GM12892 (cell line): ENCODE measurements at regions not wholly inside any gene's neighbourhood (a gene's known extent, or its start where the extent isn't known, plus 50 kb on each side); places are given as distances from the start of the nearest gene placed in this dataset.

Experiments
- DNase-seq: peaks from one replicate; pipeline ENCODE4 v3.0.0; 2011; ENCODE audit not compliant: insufficient read length
- FAIRE-seq: peaks from 2 replicates; lab custom pipeline; 2011; peaks lifted over from hg19 to GRCh38; lab: Jason Lieb, UNC
- POLR2A ChIP-seq: IDR thresholded peaks from 2 replicates; pipeline ENCODE4 v1.6.1; 2011; ENCODE audit warnings: low read depth, low read length, control low read depth
- POLR2AphosphoS5 ChIP-seq: IDR thresholded peaks from 2 replicates; pipeline ENCODE4 v1.6.1; 2011; ENCODE audit warnings: low read depth, low read length, control low read depth
- TAF1 ChIP-seq: IDR thresholded peaks from 2 replicates; pipeline ENCODE4 v1.6.1; 2011; ENCODE audit warnings: low read depth, mild to moderate bottlenecking, control low read depth, low read length, borderline replicate concordance

DNA sequence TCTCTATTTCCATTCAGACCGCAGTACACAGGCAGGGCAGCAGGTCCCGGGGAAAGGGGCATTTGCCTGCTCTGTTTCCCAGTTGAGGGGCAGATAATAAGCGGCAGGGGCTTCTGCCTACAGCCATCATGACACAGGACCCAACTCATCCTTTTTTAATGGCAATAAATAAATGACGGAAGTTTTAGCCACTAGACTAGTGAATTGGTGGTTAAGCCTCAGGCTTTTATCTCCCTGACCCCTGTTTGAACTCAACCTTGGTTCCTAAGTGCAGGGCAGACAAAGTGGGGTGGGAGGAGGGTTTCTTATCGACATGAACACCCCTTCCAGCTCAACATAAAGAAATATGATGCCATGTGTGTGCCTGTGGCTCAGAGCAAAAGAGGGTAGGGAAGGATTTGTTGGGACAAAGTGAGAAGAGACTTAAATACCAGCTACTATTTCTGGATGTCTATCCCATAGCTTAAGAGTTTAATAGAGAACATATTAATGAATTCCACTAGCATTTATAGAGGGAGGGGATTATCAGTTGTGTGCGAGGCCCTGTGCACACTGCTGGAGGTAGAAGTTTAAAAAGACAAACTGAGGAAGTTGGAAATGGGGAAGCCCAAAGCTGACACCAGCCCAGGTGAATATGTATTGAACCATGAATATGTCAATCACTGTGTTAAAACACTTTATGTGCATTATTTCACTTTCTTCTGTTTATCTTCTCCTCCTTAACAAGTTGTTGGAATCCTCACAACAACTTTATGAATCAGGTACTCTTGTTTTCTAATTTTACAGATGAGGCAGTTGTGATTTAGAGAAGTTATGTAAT lies 939.4 kb downstream of the MCTP2 start:
- FAIRE-seq, result no peak
- DNase-seq, result no peak
- no peak for TF ChIP-seq POLR2AphosphoS5
- TF ChIP-seq POLR2A, result no peak
- TF ChIP-seq TAF1, result no peak

- FAIRE-seq, result no peak
- no peak for DNase-seq
- TF ChIP-seq POLR2AphosphoS5, result no peak
- TF ChIP-seq POLR2A, result no peak
- TF ChIP-seq TAF1, result no peak
These were observed 940.2 kb downstream of the MCTP2 start for GRCh38 chr15:95171564-95171963.

DNA sequence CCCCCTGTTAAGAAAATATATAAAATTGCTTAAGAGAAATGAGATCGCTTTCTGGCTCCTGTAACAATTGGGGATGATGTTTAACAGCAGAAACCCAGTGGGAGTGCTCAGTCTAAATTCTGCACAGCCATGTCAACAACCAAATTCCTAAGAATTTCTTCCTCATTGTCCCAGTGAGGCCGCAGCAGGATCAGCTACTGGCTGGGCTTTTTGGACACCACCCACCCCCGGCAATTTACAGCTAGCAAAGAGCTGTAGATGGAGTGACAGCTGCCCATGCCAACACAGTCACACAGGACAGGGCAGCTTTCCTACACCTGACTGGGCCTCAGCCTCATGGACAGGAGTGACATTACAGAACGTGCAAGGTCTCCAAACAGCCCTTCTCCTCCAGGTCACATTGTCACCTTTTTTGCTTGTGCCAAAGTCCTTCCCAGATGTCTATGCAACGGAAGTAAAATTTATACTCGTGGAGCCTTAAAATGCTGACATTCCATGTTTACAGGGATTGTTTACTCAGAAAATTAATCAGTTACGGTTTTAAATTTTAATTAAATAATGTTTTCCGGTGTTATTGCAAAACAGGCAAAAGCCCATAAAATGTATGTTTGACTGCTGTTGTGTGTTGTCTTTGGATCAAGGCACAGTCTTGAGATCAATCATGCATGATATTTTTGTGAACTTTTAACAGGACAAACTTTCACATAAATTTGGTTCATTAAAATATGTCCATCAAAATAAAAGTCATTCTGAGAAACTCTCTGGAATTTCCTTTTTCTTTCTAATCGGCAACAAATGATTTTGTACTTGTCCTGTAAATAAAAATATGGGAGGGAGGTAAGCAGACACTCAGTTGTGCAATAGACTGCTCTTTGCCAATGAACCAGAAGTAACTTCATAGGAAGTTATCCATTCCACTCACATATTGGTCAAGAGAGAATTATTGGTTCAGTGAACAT lies 943.2 kb downstream of the MCTP2 start:
- DNase-seq (no peak), FAIRE-seq (no peak)
- TF ChIP-seq TAF1 (no peak), POLR2A (no peak), POLR2AphosphoS5 (no peak)

DNA sequence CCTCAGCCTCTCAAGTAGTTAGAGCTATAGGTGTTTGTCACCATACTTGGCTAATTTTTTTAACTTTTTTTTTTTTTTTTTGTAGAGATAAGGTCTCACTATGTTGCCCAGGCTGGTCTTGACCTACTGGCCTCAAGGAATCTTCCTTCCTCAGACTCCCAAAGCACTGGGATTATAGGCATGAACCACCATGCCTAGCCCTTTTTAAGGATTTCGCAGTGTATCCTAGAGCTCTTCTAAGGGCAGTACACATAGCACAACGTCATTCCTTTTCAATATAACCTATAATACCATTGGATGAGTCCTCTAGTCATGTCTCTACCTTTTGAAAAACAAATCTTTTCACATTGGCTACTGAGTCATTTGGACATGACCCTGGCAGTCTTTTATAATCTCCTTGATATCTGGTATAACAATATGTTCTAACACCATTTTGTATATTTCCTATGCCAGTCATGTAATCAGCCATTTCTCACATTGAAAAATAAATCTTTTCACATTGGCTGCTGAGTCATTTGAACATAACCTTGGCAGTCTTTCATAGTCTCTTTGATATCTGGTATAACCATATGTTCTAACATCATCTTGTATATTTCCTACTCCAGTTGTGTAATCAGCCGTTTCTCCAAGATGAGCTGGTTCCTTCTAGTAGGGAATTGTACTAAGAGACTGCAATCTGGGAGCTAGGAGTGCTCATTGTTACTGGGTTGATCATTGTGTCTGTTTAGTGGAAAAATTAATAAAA lies 944.7 kb downstream of the MCTP2 start:
- no peak for DNase-seq
- no peak for TF ChIP-seq TAF1
- no peak for FAIRE-seq

DNA sequence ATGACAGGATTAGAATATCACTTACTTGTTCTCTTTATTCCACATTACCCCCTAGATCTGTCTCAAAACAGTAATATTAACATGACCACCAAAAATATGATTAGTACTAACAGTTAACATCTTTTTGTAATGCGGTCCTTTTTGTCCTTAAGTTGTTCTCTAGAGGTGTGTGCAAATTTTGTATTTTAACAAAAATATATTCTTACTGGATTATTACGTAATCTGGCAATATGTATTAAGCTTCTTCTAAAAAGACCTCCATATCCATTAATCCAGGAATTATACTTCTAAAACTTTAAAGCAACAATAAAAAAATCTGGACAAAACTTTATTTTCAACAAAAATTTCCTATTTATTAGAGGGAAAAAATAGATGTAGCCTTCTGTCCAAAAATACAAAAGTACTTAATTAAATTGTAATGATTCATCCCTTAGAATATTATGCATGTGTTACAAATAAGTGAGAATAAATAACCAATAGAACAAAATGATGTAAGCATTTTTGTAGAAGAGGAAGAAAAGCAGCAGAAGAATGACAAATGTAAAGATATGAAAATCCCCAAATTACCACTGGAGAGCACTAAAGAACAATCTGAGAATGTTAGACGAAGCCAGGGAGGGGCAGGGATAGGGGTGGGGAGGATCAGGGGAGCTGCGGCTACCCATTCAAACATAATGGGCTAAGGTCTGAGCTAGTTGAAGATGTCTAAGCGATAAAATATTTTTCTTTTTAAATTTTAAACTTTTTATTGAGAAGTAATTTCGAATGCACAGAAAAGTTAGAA lies 945.6 kb downstream of the MCTP2 start:
- FAIRE-seq (no peak), DNase-seq (no peak)
- TF ChIP-seq POLR2A, result no peak
- no peak for TF ChIP-seq TAF1
- no peak for TF ChIP-seq POLR2AphosphoS5

- no peak for FAIRE-seq
- no peak for DNase-seq
- no peak for TF ChIP-seq POLR2A
- no peak for TF ChIP-seq TAF1
- TF ChIP-seq POLR2AphosphoS5, result no peak
These were observed 949.2 kb downstream of the MCTP2 start for GRCh38 chr15:95180530-95180929.

GRCh38 chr15:95182091-95182490 lies 950.7 kb downstream of the MCTP2 start:
- TF ChIP-seq TAF1 (no peak), POLR2A (no peak), POLR2AphosphoS5 (no peak)
- no peak for DNase-seq
- no peak for FAIRE-seq

DNA sequence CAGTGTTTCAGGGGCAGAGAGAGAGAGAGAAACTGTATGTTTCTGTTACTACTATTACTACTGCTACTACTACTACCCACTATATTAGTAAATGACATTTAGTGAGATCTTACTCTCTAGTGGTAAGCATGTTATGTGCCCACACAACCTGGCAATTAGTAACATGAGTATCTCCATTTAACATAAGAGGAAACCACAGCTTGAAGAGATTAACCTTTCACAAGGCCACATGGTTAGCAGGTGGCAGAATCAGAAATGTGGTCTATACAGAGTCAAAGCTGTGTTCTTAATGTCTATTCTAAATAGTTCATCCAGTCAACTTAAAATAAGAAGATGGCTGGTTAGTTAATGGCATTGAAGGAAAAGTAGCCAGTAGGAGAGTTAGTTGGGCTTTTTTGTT lies 961.6 kb downstream of the MCTP2 start:
- TF ChIP-seq POLR2A (no peak), TAF1 (no peak), POLR2AphosphoS5 (no peak)
- DNase-seq (no peak), FAIRE-seq (no peak)

GRCh38 chr15:95194746-95195145 lies 963.4 kb downstream of the MCTP2 start:
- no peak for FAIRE-seq
- no peak for DNase-seq
- TF ChIP-seq POLR2A (no peak), TAF1 (no peak), POLR2AphosphoS5 (no peak)

DNA sequence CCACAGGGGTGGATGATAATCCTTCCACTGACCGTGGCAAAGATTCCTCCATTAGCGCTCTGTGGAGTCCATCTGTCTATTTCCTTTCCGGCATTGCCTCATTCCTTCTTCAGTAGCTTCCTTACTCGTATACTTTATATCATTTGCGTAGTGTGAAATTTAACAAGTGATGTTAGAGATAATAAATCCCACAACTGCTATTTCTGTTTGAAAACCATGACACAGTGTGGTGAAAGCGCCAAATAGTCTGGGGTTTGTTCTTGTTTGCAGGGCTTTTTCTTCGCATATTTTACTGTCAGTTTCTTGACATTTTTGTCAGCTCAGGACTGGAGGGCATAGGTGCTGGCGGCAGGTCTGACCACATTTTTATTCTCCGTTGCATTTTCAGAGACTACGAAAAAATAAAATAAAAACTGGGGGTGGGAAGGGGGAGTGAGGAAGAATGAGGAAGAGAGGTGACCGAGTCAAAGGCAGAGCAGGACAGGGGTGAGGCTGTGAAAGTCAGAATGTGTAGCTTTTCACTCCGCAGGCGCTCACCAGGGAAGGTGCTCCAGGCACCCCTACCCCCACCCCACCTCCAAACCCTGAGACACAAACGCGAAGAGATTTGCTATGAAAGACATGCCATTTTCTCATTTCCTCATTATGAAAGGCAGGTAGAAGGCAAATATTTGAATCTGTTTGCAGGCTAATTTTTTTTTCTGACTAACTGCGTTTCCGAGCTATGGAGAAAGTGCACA lies 965.0 kb downstream of the MCTP2 start:
- DNase-seq (no peak), FAIRE-seq (no peak)
- TF ChIP-seq POLR2A (no peak), TAF1 (no peak), POLR2AphosphoS5 (no peak)

DNA sequence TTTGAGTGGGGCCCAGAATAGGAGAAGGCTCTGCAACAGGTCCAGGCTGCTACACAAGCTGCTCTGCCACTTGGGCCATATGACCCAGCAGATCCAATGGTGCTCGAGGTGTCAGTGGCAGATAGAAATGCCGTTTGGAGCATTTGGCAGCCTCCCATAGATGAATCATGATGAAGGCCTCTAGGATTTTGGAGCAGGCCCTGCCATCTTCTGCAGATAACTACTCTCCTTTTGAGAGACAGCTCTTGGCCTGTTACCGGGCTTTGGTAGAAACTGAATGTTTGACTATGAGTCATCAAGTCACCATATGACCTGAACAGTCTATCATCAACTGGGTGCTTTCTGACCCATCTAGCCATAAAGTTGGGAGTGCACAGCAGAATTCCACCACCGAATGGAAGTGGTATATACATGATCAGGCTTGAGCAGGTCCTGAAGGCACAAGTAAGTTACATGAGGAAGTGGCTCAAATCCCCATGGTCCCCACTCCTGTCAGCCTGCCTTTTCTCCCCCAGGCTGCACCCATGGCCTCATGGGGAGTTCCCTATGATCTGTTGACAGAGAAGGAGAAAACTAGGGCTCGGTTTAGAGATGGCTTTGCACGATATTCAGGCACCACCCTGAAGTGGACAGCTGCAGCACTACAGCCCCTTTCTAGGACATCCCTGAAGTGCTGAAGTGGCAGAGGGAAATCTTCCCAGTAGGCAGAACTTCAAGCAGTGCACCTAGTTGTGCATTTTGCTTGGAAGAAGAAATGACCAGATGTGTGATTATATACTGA lies 971.4 kb downstream of the MCTP2 start:
- no peak for DNase-seq
- TF ChIP-seq POLR2A (no peak), POLR2AphosphoS5 (no peak), TAF1 (no peak)
- FAIRE-seq, result no peak
